GM19455 (cell line): ENCODE measurements at regions not wholly inside any gene's neighbourhood (a gene's known extent, or its start where the extent isn't known, plus 50 kb on each side); places are given as distances from the start of the nearest gene placed in this dataset.
"Not testable (repeated sequence)": the region's sequence is repeated elsewhere in the genome, so short reads cannot be mapped to it uniquely, and the experiment has no call there.

Source experiments
- ATAC-seq: cut with Tn5 transposase; IDR thresholded peaks from one replicate; pipeline ENCODE4 v1.9.1; 2021; ENCODE audit not compliant: unreplicated experiment

DNA sequence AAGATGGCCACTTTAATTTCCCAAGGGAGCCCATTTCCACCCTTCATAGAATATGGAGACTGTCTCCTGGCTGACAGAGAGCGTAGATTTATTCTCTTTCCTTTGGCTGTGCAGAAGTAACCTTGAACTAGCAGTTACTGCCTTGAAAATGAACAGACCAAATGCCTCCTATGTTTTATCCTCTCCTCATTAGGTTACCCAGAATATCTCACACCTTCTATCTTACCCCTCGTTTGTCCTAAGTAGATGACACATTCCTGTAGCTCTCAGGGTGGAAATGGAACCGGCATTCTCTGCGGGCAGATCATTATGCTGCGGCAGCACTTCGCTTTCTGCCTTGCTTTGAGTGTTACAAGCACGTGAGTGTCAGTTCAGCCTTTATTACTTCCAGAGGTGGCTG, 336.5 kb downstream of the DCDC2C start:
- ATAC-seq, result no peak

DNA sequence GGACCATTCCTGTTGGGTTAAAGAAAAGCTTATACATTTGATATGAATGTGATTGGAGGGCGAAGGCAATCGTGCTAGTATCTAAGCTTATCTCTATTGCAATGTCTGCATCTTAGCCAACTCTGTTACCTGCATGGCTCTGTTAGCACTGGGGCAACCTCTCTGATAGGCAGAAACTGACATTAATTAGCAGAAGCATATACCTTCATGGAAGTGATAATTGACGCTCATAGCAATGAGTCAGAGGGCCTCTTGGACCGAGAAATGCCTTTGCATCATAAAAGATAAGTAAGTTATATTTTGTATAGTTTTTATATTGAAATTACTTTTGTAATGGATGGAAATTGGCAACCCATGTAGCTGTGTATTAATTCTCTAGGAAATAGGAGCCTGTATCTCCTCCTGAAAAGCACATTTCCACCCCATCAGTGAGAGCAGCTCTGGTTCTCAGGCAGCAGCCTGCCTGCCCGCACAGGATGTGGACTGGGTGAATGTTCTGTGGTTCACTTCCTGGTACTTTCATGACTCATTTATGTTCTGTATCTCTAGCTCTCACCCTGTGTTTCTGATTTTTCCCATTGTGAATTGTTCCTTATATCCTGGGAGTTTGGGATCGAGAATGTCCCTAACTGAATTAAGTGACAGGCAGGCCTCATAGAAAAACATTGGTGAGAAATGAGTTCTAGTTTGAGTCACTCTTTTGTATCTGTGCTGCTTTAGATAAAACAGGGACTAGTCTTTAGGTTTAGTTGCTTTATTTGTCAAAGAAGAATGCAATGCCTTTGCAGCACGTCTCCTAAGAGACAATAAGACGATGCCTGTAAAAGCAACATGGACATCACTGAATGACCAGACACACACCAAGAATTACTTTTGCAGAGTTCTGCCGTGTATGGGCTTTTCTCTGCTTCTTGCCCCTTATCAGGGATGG, 344.9 kb downstream of the DCDC2C start:
- ATAC-seq, result no peak

DNA sequence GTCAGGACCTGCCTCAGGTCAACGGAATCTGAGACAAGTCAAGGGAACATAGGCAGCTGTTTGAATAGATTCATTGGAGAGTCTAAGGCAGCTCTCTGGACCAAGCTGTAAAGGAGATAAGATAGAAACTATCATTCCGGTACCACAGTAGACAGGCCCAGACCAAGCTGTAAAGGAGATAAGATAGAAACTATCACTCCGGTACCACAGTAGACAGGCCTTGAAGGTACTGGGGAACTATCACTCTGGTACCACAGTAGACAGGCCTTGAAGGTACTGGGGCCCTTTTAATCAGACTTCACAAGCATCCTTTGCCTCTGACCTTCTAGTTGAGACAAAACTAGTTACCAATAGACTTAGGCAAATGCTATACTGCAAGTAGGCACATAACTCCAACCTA, 346.1 kb downstream of the DCDC2C start:
- no peak for ATAC-seq

DNA sequence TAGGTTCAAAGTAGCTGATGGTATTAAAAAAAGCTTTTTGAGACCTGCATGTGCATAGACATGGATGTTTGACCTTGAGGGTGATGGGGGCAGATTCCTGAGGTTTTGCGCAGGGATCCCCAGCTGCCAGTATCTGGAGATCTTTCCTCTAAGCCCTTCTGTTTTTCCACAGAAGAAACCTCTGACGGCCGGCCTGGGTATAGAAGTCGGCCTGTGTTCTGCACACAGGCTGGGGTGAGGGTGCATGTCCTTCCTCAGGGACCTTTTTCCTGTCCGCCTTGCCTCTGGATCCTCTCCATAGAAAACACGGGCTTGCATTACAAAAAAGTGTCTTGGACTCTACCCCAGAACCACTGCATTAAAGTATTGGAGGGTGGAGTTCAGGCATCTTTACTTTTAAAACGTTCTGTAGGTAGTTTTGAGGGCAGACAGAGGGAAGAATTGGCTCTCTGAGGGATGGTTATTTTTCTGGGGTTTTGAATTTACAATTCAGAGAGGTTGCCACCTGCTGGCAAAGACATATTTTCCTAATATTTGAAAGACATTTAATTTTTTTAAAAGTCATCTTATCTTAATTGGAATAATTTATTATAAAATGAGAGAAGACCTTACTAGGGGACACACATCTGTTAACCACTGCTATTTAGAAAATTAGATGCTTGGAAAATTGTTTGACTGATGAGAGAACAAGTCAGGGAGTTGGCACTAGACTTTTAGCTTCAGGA, 350.6 kb downstream of the DCDC2C start:
- no peak for ATAC-seq

DNA sequence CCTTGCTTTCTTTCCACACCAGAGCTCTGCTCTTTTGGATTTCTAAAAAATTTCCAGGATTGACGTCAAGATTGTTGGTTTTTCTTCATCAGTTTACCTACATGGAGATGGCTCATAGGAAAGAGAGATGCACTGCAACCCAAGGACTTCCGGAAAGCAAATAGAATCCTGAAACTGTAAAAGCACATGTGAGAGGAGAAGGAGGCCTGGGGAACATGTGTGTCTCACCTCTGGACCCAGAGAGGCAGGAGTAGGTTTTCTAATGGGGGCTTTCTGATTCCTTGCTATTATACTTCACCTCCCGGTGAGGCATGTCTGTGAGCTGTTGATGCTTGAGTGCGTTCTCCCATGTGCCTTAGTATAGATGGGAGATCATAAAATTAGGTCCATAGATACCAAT, 362.8 kb downstream of the DCDC2C start:
- ATAC-seq, result no peak

DNA sequence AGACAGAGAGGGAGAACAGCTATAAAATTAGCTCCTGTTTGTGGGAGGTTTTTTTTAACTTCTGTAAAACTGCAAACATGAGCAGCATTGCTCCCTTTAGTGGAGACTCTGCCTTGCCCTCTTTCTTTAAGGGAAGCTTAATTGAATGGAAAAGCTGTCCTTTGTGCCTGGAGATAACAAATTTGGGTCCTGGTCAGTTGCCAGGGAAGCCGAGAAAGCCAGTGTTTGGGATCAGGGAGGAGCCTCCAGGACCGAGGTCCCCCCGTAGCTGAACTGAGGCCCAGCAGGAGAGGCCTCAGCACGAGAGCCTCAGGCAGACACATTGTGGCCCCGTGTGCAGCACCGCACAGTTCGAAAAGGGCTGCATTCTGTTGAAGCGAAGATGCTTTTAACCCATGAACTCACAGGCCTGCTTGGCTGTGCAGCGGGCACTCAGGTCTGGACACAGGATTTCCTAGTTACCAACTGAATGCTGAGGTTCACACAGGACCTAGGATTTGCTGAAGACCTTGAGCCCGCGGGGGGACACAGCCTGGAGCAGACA, 369.7 kb downstream of the DCDC2C start:
- ATAC-seq, result no peak

DNA sequence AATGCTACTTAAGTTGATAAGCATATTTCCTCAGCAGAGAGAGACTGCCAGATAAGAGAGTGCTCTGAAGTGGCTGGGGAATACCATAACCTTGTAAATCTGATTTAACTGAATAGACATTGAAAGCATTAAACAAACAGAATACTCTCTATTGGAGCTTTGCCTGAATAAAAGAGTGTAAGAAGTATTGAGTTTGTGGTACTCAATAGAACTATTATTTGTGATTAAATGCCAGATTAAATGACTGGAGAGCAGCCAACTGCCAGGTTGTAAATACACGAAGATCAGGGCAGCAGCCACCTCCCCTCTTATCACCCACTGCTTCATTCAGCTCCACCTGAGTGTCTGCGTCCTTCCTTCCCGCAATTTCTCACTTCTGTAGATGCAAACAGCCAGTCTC, 373.6 kb downstream of the DCDC2C start:
- ATAC-seq, result no peak

DNA sequence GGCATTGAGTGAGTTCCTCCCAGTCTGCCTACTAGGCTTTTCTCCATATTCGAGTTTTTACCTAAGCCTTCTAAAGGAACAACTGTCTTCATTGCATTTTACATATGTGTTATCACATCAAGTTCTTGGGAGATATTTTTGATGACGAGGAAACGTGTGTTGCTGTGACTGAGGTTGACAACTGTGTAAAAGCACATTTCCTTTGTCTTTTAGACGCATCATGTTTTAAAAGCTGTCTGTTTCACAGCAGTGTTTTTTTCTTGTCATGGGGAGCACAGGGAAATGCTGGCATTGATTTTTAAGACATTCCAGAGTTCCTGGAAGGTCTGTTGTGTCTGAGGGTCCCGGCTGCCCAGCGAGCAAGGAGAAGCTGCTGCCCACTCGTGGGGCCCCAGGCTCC, 381.8 kb downstream of the DCDC2C start:
- ATAC-seq, result no peak

DNA sequence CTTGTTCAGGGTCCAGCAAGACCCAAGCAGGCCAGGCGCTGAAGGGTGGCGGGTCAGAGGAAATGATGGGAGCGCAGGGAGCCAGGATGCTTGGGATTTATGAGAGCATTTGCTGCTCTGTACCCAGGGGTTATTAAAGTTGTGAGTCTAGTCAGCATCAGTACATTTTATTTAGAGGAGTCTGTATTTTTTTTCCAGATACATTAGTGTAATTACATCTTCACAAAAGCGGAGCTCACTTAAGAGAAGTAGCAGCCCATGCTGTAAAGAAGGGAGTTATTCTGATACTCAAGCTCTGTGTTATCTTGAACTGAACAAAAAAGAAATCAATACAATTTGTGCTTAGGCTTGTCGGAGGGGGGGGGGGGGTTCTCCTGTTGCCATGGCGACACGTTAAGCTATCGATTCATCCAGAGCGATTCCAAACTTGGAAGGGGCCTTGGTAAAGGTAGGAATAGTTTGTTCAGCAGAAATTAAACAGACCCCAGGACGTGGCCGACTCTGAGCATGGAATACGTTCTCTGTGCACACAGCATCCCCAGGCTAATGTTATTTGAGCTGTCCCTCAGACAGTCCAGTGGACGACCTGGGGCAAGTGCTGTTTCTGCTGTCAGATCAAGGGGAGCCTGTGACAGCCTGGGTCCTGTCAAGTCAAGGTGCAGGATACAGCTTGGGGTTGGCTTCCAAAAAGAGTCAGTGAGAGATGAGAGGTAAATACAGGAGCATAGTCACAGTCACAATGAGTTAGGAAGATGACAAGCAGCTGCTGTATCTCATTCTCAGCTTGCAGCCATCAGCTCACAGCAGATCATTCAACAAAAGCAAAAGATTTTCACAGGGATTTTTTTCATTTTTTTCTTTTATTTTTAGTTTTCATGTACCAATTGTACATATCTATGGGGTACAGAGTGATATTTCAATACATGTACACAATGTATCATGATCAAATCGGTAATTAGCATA, 387.6 kb downstream of the DCDC2C start:
- ATAC-seq, result no peak

DNA sequence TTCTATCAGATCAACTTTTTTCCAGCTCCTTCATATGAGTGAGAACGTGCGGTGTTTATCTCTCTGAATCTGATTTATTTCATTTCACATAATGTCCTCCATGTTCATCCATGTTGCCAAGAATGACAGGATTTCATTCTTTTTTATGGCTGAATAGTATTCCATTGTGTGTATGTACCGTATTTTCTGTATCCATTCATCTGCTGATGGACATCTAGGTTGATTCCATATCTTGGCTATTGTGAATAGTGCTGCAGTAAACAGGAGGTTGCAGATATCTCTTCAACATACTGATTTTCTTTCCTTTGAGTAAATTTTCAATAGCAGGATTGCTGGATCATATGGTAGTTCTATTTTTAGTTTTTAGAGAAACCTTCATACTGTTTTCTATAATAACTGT, 388.5 kb downstream of the DCDC2C start:
- no peak for ATAC-seq

DNA sequence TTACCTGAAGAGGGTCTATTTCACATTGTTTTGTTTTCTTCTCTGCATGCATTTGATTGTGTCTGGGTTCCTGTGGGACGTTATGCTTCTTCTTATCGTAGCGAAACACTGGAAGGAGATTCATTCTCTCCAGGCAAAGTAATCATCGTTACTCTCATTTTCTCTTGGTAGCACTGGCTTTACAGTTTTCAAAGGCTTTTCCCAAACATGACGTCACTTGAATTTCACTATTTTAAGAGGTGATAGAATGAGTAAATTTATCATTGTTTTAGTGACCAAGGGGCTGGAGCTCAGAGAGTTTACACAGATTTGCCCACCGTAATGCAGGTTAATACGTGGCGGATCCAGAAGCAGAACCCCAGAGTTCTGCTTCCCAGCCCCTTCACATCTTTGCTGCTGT, 391.4 kb downstream of the DCDC2C start:
- ATAC-seq, result no peak

DNA sequence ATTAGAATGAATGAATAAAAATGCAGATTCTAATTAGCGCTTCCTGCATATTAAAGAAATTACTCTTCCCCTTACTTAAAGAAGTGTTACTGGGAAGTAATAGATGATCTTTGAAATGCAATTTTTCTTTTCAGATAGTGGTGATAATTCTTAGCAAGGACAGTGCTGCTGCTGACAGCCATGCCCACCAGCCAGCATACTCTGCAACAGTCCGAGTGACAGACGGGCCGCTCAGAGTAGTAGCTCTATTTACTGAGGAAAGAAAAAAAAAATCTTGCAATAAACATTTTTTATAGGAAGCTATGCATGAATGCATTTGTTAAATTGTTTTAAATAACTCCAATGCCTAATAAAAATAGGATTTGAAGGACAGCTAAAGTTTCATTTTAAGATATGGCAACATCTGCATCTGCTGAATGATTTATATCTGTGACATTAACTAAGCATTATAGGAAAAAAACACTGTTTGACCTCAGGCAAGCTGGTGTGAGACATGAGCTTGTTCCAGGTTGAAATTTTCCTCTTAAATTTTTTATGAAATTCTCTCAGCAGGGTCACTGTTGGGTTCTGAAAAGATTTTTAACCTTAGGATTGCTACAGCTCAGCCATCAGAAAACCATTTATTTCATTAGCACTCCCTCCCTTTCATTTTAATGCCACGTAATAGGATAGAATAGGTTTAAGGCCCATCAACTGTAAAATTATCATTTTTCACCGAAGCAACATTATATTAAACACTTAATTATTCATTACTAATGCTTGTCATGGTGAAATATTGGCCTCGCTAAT, 393.8 kb downstream of the DCDC2C start:
- no peak for ATAC-seq

DNA sequence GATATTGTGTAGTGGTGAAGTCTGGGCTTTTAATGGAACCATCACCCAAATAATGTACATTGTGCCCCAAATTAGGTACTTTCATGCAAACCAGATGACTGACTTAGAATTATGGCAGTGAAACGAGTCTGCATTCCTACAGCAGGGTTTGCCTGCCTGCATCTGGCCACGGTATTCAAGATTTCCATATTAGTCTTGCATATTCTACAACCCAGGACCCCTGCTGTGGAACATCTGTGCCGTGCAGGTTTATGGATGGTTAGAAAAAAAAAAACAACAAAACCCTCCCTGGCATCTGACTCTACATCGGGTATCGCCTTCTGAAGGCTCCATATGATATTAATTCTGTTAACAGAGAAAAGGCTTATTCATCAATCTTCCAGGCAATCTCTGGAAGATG, 394.8 kb downstream of the DCDC2C start:
- ATAC-seq, result no peak

DNA sequence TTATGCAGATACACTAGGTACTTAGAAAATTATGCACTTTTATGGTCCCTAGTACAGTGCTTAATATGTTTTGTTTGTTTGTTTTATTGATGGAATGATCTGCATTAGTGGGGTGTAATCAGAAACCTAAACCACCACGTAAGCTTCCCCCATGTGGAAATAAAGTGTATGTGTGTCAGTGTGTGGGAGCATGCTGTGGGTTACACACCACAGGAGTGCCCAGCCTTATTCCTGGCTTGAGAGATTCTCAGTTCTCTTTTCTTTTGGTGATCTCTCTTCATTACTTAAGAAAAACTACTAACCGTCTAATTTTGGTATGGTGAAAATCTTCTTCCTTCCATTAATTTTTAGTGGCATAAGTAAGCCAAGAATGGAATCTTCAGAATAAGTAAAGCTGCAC, 398.6 kb downstream of the DCDC2C start:
- no peak for ATAC-seq

DNA sequence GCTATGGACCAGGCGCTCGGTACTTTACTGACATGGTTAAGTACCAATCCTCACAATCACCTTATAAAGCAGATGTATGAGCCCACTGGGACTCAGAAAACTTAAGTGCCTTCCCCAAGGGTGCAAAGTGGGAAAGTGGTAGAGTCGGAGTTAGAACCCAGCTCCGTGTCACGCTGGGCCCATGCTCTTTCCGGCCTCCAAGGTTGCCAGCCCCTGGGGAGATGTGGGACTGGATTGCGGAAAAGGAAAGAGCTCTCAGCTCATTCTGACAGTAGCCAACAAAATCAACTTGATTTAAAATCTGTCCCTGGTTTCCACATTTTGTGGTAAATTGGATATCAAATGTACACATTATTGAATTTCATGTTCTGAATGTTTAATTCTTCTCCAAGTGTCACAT, 403.8 kb downstream of the DCDC2C start:
- ATAC-seq, result no peak

DNA sequence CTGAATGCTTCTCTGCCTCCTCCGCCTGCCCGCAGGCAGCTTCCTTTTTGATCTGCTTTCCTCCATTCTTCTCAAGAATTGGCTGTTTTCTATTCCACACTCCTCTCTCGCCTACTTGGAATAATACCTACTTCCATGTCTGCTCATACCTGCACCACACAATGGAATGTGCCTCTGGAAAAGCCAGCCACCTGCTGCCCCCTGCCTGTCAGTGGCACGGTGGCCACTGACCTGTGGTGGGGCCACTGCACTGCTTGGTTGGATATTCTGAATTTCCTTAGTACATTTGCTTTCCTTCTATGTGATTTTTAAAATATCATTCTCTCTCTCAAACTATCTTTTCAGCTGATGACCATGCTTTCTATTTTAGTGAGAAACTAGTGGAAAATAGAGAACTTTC, 406.9 kb downstream of the DCDC2C start:
- no peak for ATAC-seq

DNA sequence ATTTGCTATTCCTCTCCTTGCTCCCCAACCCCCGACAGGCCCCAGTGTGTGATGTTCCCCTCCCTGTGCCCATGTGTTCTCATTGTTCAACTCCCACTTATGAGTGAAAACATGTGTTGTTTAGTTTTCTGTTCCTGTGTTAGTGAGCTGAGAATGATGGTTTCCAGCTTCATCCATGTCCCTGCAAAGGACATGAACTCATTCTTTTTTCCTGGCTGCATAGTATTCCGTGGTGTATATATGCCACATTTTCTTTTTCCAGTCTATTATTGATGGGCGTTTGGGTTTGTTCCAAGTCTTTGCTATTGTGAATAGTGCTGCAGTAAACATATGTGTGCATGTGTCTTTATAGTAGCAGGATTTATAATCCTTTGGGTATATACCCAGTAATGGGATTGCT, 412.1 kb downstream of the DCDC2C start:
- not testable (repeated sequence) for ATAC-seq

DNA sequence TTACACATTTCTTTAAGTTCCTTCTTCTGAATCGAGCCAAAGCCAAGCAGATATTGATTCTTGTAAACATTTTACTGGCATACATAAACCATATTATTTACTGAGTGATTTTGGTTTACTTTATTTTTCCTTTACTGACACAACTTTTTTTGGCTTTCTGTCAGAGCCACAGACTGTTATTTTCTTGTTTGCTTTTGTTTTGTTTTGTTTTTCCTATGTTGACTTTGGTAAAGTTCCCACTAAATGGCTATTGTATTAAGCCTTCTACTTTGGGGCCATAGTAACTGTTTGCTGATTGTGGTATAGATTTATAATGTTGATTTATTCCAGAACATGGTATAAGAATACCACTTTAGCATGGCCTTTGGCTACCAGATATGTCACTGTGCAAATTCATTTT, 419.4 kb downstream of the DCDC2C start:
- ATAC-seq, result no peak

DNA sequence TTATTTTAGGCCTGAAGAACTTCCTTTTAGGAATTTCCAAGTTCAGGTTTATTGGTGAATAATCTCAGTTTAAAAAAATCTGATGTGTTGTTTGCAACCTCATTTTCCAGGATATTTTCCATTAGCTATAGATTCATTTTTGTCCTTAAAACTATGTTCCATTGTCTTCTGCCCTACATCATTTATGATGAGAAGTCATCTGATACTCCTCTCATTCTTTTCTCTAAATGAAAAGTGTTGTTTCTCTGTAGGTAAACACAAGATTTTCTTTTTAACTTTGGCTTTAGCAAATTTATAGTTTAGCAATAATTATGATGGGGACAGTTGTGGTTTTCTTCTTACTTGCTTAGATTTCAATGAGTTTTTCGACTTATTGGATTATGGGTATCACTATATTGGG, 427.3 kb downstream of the DCDC2C start:
- ATAC-seq, result no peak
